Activated CD4-positive, alpha-beta T cell treated with anti-CD3 and anti-CD28 coated beads, Interleukin-2, Interleukin-4, amounts not matched to agents 100 ng/mL and 50 ng/mL, durations not matched to agents 16 hours and 8 hours (primary cell): ENCODE measurements at regions not wholly inside any gene's neighbourhood (a gene's known extent, or its start where the extent isn't known, plus 50 kb on each side); places are given as distances from the start of the nearest gene placed in this dataset.

Experiments used
- DNase-seq: peaks from one replicate; pipeline ENCODE4 v3.0.0-alpha.2; 2020; ENCODE audit warnings: low spot score

DNA sequence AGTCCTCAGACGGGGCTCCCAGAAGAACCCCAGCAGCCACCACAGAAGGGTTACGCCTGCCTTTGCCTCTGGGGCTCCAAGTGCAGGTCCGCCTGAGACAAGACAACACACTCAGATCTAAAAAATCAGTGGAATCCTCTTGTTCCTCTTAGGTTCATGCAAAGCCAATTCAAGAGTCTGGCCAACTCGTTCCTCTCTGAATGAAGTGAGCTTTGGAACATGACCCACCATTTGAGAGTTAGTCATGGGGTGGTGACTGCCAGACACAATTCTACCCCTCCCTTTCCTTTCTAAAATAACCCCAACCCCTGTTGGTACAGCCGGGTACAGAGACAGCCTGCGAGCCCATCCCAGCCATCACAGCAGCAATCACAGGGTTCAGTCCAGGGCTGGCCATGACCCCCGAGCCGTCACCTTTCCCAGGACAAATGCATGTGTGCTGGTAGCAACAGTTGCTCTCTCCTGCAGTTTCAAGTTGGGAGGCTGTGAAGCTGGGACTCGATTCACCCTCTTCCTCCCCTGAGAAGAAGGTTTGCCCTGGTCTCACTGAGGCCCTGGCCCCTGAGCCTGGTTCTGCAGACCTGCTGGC is 183.1 kb upstream of the SH3BP4 start:
- DNase-seq = no peak

DNA sequence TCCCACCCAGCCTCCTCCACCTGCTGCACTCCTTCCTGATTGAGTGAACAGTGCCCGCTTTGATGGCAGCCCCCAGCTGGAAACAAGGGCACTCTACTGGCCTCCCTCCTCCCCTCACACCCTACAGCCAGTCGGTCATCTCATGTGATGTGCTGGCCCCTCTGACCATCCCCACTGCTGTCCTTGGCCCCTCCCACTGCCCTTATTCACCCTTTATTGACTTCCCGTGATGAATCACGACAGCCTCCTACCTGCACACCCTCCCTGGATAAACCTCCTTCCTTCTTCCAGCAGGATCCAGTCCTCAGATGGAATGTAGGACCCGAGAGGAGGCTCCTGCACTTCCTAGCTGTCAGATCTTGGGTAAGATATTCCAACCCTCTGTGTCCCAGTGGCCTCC is 186.5 kb upstream of the SH3BP4 start:
- DNase-seq = no peak

DNA sequence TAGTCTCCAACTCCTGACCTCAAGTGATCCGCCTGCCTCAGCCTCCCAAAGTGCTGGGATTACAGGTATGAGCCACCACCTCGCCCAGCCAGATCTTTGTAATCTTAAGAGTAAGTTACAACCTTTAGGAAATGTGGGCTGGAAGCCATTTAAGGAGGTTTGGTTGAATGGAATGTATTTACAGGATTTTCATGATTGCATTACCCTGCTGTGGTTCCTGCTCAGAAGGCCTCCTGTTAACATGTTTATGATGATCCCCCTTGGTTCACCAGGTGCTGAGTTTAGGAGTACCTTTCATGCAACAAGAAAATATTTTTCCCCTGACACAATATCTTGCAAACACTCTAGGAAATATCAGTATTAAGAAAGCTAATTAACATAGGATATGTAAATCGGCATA is 187.4 kb upstream of the SH3BP4 start:
- DNase-seq = no peak

DNA sequence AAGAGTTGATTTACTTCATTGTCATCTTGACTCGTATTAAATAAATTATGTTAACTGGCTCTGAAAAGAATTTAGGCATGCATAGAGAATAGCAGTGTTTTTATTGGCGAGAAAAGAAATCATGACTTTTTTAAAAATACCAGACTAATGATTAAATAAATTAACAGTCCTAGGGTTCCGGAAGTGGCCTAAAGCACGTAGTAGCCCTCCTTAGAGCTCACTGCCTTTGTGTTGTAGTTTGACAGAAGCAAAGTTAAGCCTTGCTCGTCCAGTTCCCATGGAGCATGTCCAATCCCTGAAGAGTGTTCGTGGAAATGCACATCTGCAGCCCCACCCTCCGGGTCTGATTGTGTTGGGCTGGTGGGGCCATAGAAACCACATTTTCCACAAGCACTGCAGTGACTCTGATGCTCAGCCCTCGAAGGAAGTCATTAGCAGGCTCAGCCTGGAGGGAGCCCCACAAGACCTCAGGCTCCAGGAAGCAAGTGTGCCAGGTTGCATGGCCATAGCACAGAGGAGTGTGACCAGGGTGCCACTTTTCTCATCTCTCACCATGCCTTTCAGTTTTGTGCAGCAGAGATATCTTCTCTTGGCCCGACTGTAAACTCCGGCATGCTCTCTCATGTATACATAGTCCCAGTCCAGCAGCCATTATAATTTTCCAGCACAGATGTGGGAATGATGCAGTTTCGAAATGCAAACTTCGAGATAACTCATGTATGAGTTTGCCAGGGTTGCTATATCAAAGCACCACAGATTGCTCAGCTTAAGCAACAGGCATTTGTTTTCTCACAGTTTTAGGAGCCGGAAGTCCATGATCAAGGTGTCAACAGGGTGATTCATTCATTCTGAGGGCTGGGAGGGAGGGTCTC is 188.6 kb upstream of the SH3BP4 start:
- no peak for DNase-seq

DNA sequence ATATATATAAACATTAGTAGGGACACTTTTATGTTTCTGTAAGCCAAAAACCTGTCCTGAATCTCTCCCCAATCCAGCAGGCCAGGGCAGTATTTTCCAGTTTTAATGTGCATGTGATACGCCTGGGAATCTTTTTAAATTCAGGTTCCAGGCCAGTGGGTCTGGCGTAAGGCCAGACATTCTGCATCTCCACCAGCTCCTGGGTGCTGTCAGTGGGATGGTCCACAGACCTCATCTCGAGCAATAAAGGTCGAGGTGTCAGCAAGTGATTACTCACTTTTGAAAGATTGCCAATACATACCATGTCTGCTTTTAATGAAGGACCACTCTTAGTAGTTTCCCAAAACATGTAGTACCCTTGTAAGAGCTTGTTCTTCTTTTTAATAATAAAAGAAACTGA is 189.9 kb upstream of the SH3BP4 start:
- no peak for DNase-seq

DNA sequence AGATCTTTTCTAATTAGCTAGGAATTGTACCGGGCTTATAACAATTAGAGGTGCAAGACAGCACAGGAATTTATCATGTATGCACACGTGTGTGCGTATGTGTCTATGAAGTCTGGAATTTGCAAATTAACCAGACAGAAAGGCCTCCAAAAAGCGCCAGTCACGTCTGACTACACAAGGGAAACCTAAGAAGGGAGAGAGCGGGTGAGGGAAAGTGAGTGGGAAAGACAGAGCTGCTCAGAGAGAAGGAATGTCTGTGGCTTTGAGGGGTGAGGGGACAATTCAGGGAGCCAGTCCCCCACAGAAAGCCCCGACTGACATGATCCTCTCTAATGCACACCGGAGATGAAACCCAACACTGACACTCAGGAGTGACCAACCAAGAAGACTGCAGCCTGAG is 197.7 kb upstream of the SH3BP4 start:
- no peak for DNase-seq

DNA sequence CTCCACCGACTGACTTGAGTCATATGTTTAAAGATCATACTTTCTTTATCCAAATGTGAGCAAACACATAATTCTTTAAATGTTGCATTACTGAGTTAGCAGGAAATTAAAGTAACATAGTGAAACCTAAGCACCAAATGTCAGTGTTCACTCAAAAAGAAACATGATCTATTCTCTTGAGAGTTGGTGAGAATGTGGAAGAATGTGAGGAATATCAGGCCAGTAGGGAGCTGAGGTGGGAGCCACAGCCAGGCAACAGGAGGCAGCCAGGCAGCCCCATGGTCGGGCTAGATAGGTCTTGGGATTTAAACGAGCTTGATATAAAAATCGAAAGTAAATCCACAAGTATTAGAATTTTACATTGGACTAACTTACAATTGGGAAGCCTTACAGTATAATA is 198.1 kb upstream of the SH3BP4 start:
- no peak for DNase-seq

DNA sequence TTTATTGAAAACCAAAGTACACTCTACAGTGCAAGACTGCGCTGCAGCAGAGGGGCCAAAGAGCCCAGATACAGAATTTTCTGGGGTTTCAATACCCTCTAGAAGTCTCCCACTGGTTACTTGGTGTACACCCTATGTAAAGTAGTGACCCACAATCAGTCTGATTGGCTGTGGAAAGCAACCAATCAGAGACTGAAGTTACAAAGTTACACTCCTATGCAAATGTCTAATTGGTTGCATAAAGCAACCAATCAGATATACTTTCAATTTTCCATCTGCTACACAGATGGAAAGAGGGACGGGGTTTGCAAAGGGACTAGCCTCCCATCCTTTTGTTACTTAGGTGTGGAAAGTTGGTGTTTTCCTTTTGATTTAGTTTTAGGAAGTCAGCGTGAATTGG is 198.9 kb upstream of the SH3BP4 start:
- no peak for DNase-seq

DNA sequence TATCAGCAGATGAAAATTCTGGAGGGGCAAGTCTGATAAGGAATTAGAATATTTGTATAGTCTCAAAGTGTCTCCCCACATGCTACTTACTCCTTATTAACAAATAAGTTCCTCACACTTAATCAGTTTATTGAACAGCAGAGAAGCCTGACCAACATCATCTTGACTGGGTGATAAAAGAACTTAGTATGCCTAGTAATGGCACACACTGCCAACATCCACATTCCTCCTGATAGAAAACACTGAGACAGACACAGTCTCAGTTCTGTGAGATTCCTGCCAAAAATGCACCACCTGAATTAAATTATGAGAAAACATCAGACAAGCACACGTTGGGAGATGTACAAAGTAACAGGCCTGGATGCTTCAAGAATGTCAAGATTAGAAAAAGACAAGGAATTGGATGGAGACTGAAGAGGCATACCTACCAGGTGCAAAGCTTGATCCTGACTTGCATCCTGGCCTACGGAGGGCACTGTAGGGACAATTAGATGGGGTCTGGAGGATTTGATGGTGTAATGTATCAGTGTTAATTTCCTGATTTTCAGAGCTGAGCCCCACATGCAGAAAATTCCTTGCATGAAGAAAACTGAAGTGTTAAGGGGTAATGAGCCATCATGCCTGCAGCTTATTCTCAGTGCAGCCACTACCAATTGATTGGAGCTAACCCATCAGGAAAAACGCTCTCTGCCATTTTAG is 200.4 kb upstream of the SH3BP4 start:
- DNase-seq = no peak

DNA sequence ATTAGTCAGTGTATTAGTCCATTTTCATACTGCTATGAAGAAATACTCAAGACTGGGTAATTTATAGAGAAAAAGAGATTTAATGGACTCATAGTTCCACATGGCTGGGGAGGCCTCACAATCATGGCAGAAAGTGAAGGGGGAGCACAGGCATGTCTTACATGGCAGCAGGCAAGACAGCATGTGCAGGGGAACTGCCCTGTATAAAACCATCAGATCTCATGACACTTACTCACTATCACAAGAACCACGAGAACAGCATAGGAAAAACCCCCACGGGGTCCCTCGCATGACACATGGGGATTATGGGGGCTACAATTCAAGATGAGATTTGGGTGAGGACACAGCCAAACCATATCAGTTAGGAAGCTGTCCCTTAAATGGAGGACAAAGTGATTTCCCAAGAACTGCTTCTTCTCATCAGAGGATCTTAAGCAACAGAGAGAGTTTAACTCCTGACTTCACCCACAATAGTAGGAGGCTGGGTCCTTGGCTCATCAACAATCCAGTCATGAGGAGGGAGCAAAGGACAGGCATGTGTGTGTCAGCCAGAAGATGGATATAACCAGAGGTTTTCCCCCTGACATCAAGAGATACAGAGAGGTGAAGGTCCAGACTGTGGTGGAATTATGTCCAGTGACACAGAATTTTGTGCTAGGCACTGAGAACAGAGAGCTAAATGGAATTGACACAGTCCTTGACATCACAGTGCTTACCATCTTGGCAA is 203.8 kb upstream of the SH3BP4 start:
- DNase-seq = no peak

DNA sequence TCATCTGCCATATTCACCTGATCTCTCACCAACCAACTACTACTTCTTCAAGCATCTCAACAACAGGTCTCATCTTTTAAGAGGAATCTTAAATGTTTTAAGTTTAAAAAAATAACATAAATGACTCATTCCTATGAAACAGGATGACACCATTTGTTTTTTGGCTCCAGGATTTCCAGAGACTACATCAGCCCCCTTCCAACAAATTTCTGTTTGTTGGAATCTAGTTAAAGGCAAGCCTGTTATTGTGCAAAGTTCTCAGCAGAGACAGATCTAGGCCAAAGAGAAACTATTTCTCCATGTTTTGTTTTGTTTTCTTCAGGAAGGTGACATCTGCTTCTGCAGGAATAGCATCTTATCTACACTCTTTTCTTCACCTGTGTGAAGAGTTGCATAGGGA is 204.8 kb upstream of the SH3BP4 start:
- no peak for DNase-seq

DNA sequence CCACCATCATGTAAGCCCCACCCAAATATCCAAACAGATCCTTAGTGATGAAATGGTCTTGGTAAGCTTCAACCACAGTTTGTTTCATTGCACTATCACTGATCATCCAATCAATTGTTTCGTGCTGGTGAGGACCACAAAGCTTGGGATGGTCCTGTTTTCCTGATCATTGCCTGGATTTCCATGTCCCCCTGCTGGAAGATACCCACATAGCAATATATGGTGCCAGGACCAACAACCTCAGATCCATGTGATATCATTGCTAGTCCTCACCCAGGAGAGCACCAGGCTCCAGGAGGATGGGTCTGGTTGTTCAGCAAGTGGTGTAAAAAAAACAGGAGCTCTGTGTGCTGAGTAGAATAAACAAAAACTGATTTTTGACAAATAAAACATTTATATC is 206.5 kb upstream of the SH3BP4 start:
- DNase-seq = no peak

DNA sequence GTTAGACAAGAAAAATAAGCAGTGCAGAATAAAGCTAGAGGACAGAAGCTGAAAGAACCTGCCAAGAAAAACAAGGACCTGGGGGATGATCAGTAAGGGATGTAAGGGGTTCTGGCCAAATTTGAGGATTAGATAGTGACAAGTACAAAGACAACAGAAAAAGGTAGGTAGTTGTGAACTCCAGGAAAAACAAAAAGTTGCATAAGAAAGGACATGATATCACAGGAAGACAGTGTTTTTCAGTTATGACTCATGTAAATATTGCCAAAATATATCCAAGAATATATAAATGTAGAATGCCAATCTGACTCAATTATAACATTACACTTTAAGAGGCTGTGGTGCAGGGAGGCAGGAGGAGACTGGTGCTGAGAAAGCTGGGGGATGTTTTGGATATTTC is 209.8 kb upstream of the SH3BP4 start:
- no peak for DNase-seq

DNA sequence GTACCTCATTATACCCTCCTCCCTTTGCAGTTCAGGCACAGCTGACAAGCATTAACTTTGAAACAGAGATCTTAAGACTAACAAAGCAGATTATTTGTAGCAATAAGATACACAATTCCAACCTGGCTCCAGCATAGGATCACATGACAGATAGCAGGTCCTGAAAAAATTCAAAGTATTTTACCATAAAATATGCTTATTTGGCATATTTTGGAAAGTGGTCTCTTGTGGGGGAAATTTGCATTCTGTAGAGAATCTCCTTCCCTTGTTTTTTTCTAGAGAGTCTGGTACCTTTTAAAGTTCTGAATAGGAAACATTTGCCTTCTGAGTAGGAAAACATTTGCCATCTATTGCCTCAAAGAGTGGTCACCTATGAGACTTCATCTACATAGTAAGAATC is 212.8 kb upstream of the SH3BP4 start:
- DNase-seq = no peak

DNA sequence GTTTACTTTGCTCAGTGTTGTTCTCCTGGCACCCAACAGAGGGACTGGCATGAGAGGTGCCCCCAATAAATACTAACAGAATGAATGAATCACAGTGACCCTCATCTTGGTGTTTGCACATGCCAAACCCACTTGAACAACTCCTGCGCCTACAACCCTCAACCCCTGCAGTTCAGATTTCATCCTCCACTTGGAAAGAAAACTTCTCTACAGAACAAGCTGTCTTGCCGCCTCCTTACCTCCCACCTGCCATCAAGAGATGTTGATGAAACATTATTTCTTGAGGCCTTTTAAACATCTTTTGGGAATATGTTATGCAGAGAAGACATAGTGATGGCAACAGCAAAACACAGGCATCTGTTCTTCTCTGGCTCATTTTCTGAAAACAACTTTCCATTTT is 216.0 kb upstream of the SH3BP4 start:
- no peak for DNase-seq

DNA sequence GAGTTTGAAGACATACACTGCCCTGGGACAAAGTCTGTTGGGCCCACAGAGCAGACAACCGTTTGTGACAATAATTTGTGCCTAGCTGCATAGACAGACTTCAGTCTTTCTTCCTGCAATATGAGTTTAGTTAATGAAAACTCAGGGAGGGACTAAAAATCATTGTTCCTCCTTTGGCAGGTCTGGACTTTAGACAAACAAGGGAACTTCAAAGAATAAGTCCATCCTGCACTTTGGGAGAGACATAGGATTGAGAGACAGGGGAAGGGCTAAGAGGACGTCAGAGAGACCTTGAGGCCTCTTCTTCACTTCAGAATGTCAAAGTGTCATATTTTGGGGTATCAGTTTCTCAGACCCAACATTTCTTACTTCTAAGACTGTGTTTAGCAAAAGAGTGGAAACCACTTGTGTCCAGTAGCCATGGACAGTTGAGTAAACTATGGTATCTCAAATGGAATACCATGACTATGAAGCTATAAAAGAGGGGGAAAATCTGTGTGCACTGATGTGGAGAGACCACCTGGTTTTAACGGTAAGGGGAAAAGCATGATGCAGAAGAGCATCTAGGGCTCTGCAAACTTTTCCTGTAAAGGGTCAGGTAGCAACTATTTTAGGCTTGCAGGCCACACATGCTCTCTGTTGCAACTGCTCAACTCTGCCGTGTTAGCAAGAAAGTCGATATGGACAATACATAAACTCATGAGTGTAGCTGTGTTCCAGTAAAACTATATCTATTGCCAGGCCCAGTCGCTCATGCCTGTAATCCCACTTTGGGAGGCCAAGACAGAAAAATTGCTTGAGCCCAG is 217.8 kb upstream of the SH3BP4 start:
- no peak for DNase-seq

DNA sequence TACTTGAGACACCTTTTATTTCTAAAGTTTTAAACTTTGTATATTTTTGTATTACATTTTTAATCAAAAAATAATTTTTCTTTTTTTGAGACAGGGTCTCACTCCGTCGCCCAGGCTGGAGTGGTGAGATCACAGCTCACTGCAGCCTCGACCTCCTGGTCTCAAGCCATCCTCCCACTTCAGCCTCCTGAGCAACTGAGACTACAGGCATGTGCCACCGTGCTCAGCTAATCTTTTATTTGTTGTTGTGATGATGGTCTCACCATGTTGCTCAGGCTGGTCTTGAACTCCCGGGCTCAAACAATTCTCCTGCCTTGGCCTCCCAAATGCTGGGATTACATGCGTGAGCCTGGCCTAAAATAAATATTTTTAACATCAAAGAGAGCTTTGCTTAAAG is 218.7 kb upstream of the SH3BP4 start:
- no peak for DNase-seq

DNA sequence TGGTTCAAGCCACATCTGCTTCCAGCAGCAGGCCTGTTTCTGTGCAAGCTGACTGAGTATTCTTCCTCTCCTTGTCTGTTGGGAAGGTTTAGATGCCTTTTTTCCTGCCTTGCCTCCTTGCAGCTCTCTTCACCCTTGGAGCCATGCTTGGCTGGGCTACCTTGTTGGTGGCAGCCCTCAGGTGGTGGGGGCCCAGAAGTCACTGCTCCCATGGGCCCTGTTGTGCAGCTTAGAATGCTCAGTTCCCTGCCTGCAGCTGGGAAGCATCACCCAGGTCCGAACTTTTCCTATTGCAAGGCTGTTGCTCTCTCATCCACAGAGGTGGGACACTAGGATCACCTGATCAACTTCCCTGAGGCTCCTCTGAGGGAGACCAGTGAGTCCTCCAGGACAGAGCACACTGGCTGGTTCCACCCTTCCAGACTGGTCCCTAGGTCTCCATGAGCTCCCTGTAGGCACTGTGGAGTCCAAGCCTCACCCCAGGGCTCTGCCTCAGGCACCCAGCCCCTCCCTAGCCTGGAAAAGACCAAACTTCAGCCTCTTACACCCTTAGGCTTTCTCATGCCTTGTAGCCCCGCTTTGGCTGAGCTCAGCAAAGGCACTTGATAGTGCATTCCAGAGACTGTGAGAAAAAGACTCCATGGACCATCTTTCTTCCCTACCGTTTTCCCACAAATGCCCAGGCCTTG is 219.3 kb upstream of the SH3BP4 start:
- DNase-seq = no peak

DNA sequence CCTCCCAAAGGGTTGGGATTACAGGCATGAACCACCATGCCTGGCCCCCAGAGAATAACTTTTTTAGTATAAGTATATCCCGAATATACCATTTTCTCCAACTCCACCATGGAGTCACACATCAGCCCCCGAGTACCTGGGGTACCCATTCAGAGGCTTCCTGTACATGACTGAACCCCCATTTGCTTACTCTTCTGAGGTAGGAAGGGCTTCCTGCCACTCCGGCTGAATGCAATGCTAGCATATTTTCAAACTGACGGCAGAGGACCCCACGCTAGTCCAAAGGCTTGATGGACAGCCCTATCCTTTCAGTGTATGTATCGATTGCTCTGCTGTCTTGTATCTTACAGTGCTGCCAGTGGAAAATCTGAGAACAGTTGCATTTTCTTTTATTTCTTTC is 220.6 kb upstream of the SH3BP4 start:
- DNase-seq = no peak

DNA sequence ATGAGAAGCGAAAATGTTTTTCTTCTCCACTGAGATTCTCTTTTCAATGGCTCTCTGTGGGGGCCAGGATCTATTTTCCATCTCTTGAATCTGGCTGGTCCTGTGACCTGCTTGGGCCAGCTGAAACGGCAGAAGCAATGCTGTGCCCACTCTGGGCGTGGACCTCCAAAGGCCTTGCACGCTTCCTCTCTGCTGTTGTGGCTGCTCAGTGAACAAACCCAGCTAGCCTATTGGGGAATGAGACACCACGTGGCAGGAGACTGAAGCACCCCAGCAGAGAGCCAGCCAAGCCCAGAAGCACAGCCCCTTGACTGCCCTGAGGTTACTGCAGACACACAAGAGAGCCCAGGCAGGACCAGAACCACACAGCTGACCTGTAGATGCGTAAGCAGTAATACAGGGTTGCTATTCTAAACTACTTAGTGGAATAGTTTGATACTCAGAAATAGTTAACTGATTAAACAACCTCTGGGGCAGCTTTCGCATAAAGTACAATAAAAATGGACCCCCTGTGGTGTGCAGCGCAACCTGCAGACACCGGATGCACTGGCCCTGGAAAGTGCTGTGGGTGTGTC is 221.7 kb upstream of the SH3BP4 start:
- DNase-seq = no peak
